ENCODE measurements at regions not wholly inside any gene's neighbourhood (a gene's known extent, or its start where the extent isn't known, plus 50 kb on each side); places are given as distances from the start of the nearest gene placed in this dataset.
A peak's percentile ranks its signal among the peaks of the same experiment; 100 is the strongest.
"Not testable (repeated sequence)": the region's sequence is repeated elsewhere in the genome, so short reads cannot be mapped to it uniquely, and the experiment has no call there.

GRCh38 chr11:56848141-56848809 is 99.8 kb upstream of the OR9G4 start:
- Mint-ChIP-seq H3K27ac (no peak overlapping the region), H3K4me1 (no peaks in the 10 kb centered on the region), H3K27me3 (no peaks in the 10 kb centered on the region), H3K9me3 (no peaks in the 10 kb centered on the region), H3K4me3 (no peak overlapping the region), H3K36me3 (ENCODE audit: low read depth) (no peaks in the 10 kb centered on the region)
- DNase-seq, result no peak
- ChIA-PET POLR2A (no interaction called here), CTCF (no interaction called here)

GRCh38 chr11:56846631-56847576 is 98.4 kb upstream of the OR9G4 start:
- no peaks in the 10 kb centered on the region for H3K27me3 Mint-ChIP-seq
- no peaks in the 10 kb centered on the region for H3K36me3 Mint-ChIP-seq (ENCODE audit: low read depth)
- no peak overlapping the region for H3K4me3 Mint-ChIP-seq
- ChIA-PET POLR2A (no interaction called here), CTCF (no interaction called here)
- no peak overlapping the region for H3K27ac Mint-ChIP-seq
- H3K9me3 Mint-ChIP-seq, result no peaks in the 10 kb centered on the region
- no peak for DNase-seq
- H3K4me1 Mint-ChIP-seq, result no peaks in the 10 kb centered on the region

DNA sequence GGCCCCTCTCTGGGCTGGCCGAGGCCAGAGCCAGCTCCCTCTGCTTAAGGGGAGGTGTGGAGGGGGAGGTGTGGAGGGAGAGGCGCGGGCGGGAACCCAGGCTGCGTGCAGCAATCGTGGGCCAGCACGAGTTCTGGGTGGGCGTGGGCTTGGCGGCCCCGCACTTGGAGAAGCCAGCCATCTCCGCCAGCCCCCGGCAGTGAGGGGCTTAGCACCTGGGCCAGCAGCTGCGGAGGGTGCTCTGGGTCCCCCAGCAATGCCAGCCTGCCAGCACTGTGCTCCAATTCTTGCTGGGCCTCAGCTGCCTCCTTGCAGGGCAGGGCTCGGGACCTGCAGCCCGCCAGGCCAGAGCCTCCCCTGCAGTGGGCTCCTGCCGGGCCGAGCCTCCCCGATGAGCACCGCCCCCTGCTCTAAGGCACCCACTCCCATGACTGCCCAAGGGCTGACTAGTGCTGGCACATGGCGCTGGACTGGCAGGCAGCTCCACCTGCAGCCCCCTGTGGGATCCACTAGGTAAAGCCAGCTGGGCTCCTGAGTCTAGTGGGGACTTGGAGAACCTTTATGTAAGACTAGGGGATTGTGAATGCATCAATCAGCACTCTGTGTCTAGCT is 96.7 kb upstream of the OR9G4 start:
- ChIA-PET CTCF (interaction anchor here (5.7 kb wide), 1 partner anchor 404 kb away, joined by 76 read pairs; no protein-coding TSS in a partner anchor), POLR2A (no interaction called here)
- Mint-ChIP-seq H3K27ac (no peak overlapping the region), H3K9me3 (no peaks in the 10 kb centered on the region), H3K4me1 (no peaks in the 10 kb centered on the region), H3K4me3 (no peak overlapping the region), H3K27me3 (no peaks in the 10 kb centered on the region), H3K36me3 (ENCODE audit: low read depth) (no peaks in the 10 kb centered on the region)
- no peak for DNase-seq

DNA sequence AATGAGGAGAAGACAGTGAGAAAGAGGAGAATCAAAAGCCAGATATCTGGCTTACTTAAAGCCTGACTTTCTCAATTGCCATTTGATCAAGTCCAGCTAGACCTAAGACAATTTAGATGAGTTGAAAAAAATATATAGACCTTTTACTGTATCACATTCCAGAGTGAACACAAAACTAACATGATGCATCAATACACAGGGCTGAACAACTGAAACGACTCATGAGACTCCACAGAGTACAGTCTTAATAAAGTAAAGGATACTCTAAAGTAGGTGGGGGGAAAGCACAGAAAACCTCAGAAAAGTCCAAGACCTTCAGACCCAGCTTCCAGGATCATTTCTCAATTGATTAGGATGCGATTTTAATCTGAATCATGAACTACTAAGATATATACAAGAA is 95.3 kb upstream of the OR9G4 start:
- no peak for DNase-seq
- Mint-ChIP-seq H3K27me3 (no peaks in the 10 kb centered on the region), H3K27ac (no peak overlapping the region), H3K36me3 (ENCODE audit: low read depth) (no peaks in the 10 kb centered on the region), H3K4me3 (no peak overlapping the region), H3K9me3 (no peaks in the 10 kb centered on the region), H3K4me1 (no peaks in the 10 kb centered on the region)
- POLR2A ChIA-PET, result no interaction called here
- CTCF ChIA-PET, result interaction anchor here (5.7 kb wide), 1 partner anchor 406 kb away, joined by 76 read pairs; no protein-coding TSS in a partner anchor

DNA sequence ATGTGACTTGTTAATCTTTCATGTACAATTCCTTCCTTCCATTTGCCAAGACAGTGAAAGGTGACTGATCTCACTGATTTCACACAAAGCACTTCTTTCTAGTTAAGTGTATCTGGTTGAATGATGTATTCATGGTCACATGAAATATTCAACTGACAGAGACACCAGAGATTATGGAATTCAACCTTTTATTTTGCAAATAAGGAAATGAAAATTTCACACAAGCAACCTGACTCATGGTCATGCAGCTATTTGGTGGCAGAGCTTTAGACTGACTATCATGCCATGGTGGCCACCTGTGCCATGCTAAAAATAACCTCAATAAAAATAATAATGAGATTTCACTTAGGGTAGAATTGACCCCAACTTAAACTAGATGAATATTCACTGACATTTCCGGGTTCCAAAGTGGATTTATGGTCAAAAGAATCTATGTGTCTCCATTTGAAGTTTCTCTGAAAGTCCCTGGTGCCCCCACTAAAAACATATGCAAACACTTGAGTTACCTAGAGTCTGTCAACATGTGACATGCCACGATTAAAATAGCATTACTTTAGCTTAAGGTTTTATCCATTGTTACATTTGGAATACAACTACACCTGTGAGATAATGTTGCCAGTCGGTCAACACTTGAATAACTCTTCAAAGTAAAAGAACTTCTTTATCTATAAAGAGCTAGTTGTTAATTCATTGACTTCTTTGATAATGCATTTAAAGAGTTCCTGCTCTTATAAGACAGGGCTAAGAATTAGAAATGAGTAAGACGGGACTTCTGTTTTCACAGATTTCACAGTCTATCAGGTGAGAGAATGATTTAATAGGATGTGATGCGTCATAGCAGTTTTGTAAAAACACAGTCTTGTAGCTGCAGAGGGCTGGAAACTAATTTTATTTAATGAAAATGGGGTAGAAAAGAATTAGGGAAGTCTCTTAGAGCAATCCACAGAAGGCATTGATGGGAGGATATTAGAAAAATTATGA is 94.6 kb upstream of the OR9G4 start:
- no peak for DNase-seq
- Mint-ChIP-seq H3K4me3 (no peak overlapping the region), H3K27ac (no peak overlapping the region), H3K36me3 (ENCODE audit: low read depth) (no peaks in the 10 kb centered on the region), H3K9me3 (no peaks in the 10 kb centered on the region), H3K27me3 (no peaks in the 10 kb centered on the region), H3K4me1 (no peaks in the 10 kb centered on the region)
- CTCF ChIA-PET, result interaction anchor here (5.7 kb wide), 1 partner anchor 406 kb away, joined by 76 read pairs; no protein-coding TSS in a partner anchor
- POLR2A ChIA-PET, result no interaction called here

- Mint-ChIP-seq H3K27ac (no peak overlapping the region), H3K4me3 (no peak overlapping the region), H3K4me1 (no peaks in the 10 kb centered on the region), H3K36me3 (ENCODE audit: low read depth) (no peaks in the 10 kb centered on the region), H3K27me3 (no peaks in the 10 kb centered on the region), H3K9me3 (no peaks in the 10 kb centered on the region)
- CTCF ChIA-PET, result interaction anchor here (0.8 to 5.7 kb wide), 3 partner anchors 10 to 408 kb away, joined by 3 to 76 read pairs (median 4); no protein-coding TSS in a partner anchor
- peak; percentile 20 for DNase-seq
- POLR2A ChIA-PET, result no interaction called here
Observed at GRCh38 chr11:56841210-56841810, 92.8 kb upstream of the OR9G4 start.

GRCh38 chr11:56827357-56827756 is 78.9 kb upstream of the OR9G4 start:
- H3K27ac Mint-ChIP-seq; H3K36me3 Mint-ChIP-seq (ENCODE audit: low read depth): not testable (repeated sequence)

DNA sequence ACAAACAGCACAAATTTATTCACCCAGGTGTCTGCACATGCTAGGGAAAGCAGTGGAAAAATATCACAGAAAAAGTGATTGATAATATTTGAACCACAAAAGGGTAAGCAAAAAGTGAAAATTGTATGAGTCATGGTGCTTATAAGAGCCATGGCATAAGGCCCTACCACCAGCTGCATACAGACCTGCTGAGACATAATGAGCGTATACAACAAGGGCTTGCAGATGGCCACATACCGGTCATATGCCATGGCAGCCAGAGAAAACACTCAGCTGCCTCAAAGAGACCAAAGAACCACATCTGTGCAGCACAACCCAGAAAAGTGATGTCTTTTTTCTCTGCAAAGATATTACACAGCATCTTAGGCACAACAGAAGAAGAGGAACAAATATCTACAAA is 71.4 kb upstream of the OR9G4 start:
- CTCF ChIA-PET, result no interaction called here
- Mint-ChIP-seq H3K9me3 (no peaks in the 10 kb centered on the region), H3K36me3 (ENCODE audit: low read depth) (no peaks in the 10 kb centered on the region), H3K4me1 (no peaks in the 10 kb centered on the region), H3K4me3 (no peak overlapping the region), H3K27me3 (no peaks in the 10 kb centered on the region), H3K27ac (no peak overlapping the region)
- POLR2A ChIA-PET, result no interaction called here
- no peak for DNase-seq

More at GRCh38 chr11:56827357-56827756, 78.9 kb upstream of the OR9G4 start:
- H3K4me3 Mint-ChIP-seq, H3K27me3 Mint-ChIP-seq, POLR2A ChIA-PET, H3K4me1 Mint-ChIP-seq, H3K9me3 Mint-ChIP-seq, DNase-seq, CTCF ChIA-PET: not testable (repeated sequence)

GRCh38 chr11:56817661-56818060 is 69.2 kb upstream of the OR9G4 start:
- Mint-ChIP-seq H3K27ac (no peak overlapping the region), H3K36me3 (ENCODE audit: low read depth) (no peaks in the 10 kb centered on the region), H3K4me1 (no peaks in the 10 kb centered on the region), H3K27me3 (no peaks in the 10 kb centered on the region), H3K4me3 (no peak overlapping the region), H3K9me3 (no peaks in the 10 kb centered on the region)
- POLR2A ChIA-PET, result no interaction called here
- CTCF ChIA-PET, result interaction anchor here (0.8 kb wide), 1 partner anchor 431 kb away, joined by 4 read pairs; no protein-coding TSS in a partner anchor
- no peak for DNase-seq

DNA sequence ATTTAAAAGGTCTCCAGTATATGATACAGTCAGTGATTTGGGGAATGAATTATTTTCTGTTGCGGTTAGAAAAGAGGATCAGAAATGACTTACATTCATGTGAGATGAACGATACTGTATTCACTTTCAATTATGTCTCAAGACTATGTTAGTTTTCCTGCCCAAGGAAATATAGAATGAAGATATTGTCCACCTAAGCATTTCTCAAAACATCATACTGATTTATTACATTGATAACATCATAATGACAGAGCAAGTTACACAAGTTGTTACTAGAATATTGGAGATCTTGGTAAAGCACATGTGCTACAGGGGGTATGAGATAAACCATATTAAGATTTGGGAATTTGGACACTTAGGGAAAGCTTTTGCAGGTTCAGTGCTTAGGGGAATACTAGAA is 67.8 kb upstream of the OR9G4 start:
- Mint-ChIP-seq H3K27me3 (no peaks in the 10 kb centered on the region), H3K36me3 (ENCODE audit: low read depth) (no peaks in the 10 kb centered on the region), H3K9me3 (no peaks in the 10 kb centered on the region), H3K27ac (no peak overlapping the region), H3K4me1 (no peaks in the 10 kb centered on the region), H3K4me3 (no peak overlapping the region)
- no peak for DNase-seq
- CTCF ChIA-PET, result no interaction called here
- POLR2A ChIA-PET, result no interaction called here

GRCh38 chr11:56808326-56808725 is 59.8 kb upstream of the OR9G4 start:
- Mint-ChIP-seq H3K9me3 (no peaks in the 10 kb centered on the region), H3K4me1 (no peaks in the 10 kb centered on the region), H3K36me3 (ENCODE audit: low read depth) (no peaks in the 10 kb centered on the region), H3K27ac (no peak overlapping the region), H3K4me3 (no peak overlapping the region), H3K27me3 (no peaks in the 10 kb centered on the region)
- POLR2A ChIA-PET, result no interaction called here
- no peak for DNase-seq
- CTCF ChIA-PET, result no interaction called here

- H3K36me3 Mint-ChIP-seq (ENCODE audit: low read depth), result no peaks in the 10 kb centered on the region
- H3K4me3 Mint-ChIP-seq, result no peak overlapping the region
- ChIA-PET POLR2A (no interaction called here), CTCF (no interaction called here)
- no peak for DNase-seq
- H3K27ac Mint-ChIP-seq, result no peak overlapping the region
- peaks cover 5% of the 10 kb centered on the region for H3K9me3 Mint-ChIP-seq
- H3K4me1 Mint-ChIP-seq, result no peaks in the 10 kb centered on the region
- no peaks in the 10 kb centered on the region for H3K27me3 Mint-ChIP-seq
Observed at GRCh38 chr11:56799691-56800210, 51.3 kb upstream of the OR9G4 start.
